Right lobe of liver (tissue), 4 donors: ENCODE measurements at regions not wholly inside any gene's neighbourhood (a gene's known extent, or its start where the extent isn't known, plus 50 kb on each side); places are given as distances from the start of the nearest gene placed in this dataset.

Experiments used
- CTCF ChIP-seq, 4 donors: fragments of 200-600 bp in 3 of 4; fragments of 450-650 bp in 1 of 4; IDR thresholded peaks; one replicate each; pipeline versions ENCODE4 v1.5.1 to v1.8.0; 2016 to 2022; ENCODE audit warnings: antibody characterized with exemption in 4 of 4, mild to moderate bottlenecking in 2 of 4
- POLR2A ChIP-seq: fragments of 450-650 bp; IDR thresholded peaks from one replicate; pipeline ENCODE4 v1.6.1; 2017; ENCODE audit warnings: antibody characterized with exemption, mild to moderate bottlenecking
- donor health status: DM: no; HTN: no; CAD: no.
- donor health status: DM: no; HTN: no; CAD: no.
- donor health status: DM: no; HTN: yes; CAD: no.

GRCh38 chr2:59529726-59530125 is 1023.7 kb downstream of the BCL11A start:
- TF ChIP-seq CTCF (IDR thresholded peaks at IDR 0.05) (no peak), POLR2A (no peak)
